K562 (cell line): ENCODE measurements at regions not wholly inside any gene's neighbourhood (a gene's known extent, or its start where the extent isn't known, plus 50 kb on each side); places are given as distances from the start of the nearest gene placed in this dataset.

ENCODE experiments used
- BDP1 ChIP-seq: IDR thresholded peaks from 3 replicates; pipeline ENCODE4 v1.6.1; 2011; ENCODE audit not compliant: insufficient read length, insufficient read depth
- BRF2 ChIP-seq: IDR thresholded peaks from 3 replicates; pipeline ENCODE4 v1.6.1; 2011; ENCODE audit warnings: borderline replicate concordance, mild to moderate bottlenecking; ENCODE audit not compliant: insufficient read length, insufficient read depth
- CUX1 ChIP-seq: fragments of 200-800 bp; sonication (Bioruptor generic); IDR thresholded peaks from 2 replicates; pipeline ENCODE4 v1.6.1; 2016; ENCODE audit warnings: missing genetic modification characterization, missing compliant biosample characterization
- ELF1 ChIP-seq: fragments of 200-800 bp; sonication (Bioruptor generic); IDR thresholded peaks from 2 replicates; pipeline ENCODE4 v1.6.1; 2016; ENCODE audit warnings: missing genetic modification characterization, missing compliant biosample characterization
- FOXM1 ChIP-seq, 2 experiments: fragments of 450-650 bp in 1 of 2; sonication (generic) in 1 of 2; formaldehyde crosslinking in 1 of 2; IDR thresholded peaks; 2 replicates each; pipeline versions ENCODE4 v1.6.1 to v1.9.0; 2017 to 2022; ENCODE audit warnings: low read depth in 2 of 2, mild to moderate bottlenecking in 2 of 2, missing genetic modification reagents in 1 of 2, moderate library complexity in 1 of 2
- FUS ChIP-seq: fragments of 200-400 bp; formaldehyde crosslinking; optimal IDR thresholded peaks from 2 replicates; pipeline ENCODE3; 2017; ENCODE audit warnings: low read depth, low read length
- HDGF ChIP-seq: fragments of 450-650 bp; IDR thresholded peaks from 2 replicates; pipeline ENCODE4 v1.6.1; 2016
- L3MBTL2 ChIP-seq: fragments of 450-650 bp; IDR thresholded peaks from 2 replicates; pipeline ENCODE4 v1.6.1; 2016; ENCODE audit warnings: mild to moderate bottlenecking, moderate library complexity
- PHF21A ChIP-seq: fragments of 450-650 bp; IDR thresholded peaks from 2 replicates; pipeline ENCODE4 v1.6.1; 2017; ENCODE audit warnings: low read depth, borderline replicate concordance
- RB1 ChIP-seq: fragments of 450-650 bp; IDR thresholded peaks from 2 replicates; pipeline ENCODE4 v1.6.1; 2017; ENCODE audit warnings: low read depth, mild to moderate bottlenecking
- RBM17 ChIP-seq: fragments of 200-400 bp; formaldehyde crosslinking; IDR thresholded peaks from 2 replicates; pipeline ENCODE4 v1.6.1; 2017; ENCODE audit warnings: low read depth, mild to moderate bottlenecking, low read length, borderline replicate concordance
- TCF3 ChIP-seq: sonication (generic); formaldehyde crosslinking; IDR thresholded peaks from 2 replicates; pipeline ENCODE4 v1.4.0; 2020; ENCODE audit warnings: mild to moderate bottlenecking, missing genetic modification reagents
- ZNF511 ChIP-seq: sonication (generic); formaldehyde crosslinking; IDR thresholded peaks from 2 replicates; pipeline ENCODE4 v1.8.0; 2022; ENCODE audit warnings: mild to moderate bottlenecking, missing genetic modification reagents
- ZNF668 ChIP-seq: fragments of 250-450 bp; sonication (Bioruptor Pico); IDR thresholded peaks from 2 replicates; pipeline ENCODE4 v1.8.0; 2022; ENCODE audit warnings: mild to moderate bottlenecking, inconsistent platforms
- ZNF696 ChIP-seq: fragments of 250-450 bp; sonication (Bioruptor Pico); conservative IDR thresholded peaks from 2 replicates; pipeline ENCODE4 v1.4.0; 2020; ENCODE audit warnings: mild to moderate bottlenecking, moderate library complexity
- ZZZ3 ChIP-seq: fragments of 450-650 bp; IDR thresholded peaks from 2 replicates; pipeline ENCODE4 v1.6.1; 2016; ENCODE audit warnings: antibody characterized with exemption, mild to moderate bottlenecking, moderate library complexity
- TF ChIP-seq, protein P1 (sequence below): fragments of 450-650 bp; IDR thresholded peaks from 2 replicates; pipeline ENCODE4 v1.6.1; 2017; ENCODE audit warnings: antibody characterized with exemption, mild to moderate bottlenecking
- TF ChIP-seq, protein P2 (sequence below): sonication (generic); formaldehyde crosslinking; IDR thresholded peaks from 2 replicates; pipeline ENCODE4 v1.8.0; 2022; ENCODE audit warnings: missing genetic modification reagents, mild to moderate bottlenecking, borderline replicate concordance

- TF ChIP-seq, protein P1, sequence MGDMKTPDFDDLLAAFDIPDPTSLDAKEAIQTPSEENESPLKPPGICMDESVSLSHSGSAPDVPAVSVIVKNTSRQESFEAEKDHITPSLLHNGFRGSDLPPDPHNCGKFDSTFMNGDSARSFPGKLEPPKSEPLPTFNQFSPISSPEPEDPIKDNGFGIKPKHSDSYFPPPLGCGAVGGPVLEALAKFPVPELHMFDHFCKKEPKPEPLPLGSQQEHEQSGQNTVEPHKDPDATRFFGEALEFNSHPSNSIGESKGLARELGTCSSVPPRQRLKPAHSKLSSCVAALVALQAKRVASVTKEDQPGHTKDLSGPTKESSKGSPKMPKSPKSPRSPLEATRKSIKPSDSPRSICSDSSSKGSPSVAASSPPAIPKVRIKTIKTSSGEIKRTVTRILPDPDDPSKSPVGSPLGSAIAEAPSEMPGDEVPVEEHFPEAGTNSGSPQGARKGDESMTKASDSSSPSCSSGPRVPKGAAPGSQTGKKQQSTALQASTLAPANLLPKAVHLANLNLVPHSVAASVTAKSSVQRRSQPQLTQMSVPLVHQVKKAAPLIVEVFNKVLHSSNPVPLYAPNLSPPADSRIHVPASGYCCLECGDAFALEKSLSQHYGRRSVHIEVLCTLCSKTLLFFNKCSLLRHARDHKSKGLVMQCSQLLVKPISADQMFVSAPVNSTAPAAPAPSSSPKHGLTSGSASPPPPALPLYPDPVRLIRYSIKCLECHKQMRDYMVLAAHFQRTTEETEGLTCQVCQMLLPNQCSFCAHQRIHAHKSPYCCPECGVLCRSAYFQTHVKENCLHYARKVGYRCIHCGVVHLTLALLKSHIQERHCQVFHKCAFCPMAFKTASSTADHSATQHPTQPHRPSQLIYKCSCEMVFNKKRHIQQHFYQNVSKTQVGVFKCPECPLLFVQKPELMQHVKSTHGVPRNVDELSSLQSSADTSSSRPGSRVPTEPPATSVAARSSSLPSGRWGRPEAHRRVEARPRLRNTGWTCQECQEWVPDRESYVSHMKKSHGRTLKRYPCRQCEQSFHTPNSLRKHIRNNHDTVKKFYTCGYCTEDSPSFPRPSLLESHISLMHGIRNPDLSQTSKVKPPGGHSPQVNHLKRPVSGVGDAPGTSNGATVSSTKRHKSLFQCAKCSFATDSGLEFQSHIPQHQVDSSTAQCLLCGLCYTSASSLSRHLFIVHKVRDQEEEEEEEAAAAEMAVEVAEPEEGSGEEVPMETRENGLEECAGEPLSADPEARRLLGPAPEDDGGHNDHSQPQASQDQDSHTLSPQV, result no peak
- TF ChIP-seq CUX1 (CRISPR knock-in tag) (no peak), RBM17 (no peak), PHF21A (no peak), L3MBTL2 (peak; percentile 49; the same call in 1 of the 2 replicates), FUS (no peak), ELF1 (tag) (no peak), TCF3 (CRISPR knock-in tag) (peak; percentile 14; the same call in 1 of the 2 replicates), RB1 (no peak), HDGF (no peak), ZZZ3 (no peak), ZNF511 (no peak), ZNF696 (CRISPR knock-in tag) (no peak), BDP1 (no peak), FOXM1 (IDR thresholded peaks at IDR 0.05; ENCODE audit: low read depth) (no peak), FOXM1 (CRISPR knock-in tag; IDR thresholded peaks at IDR 0.05; ENCODE audit: low read depth) (no peak), BRF2 (no peak), ZNF668 (CRISPR knock-in tag) (no peak)
- TF ChIP-seq, protein P2, sequence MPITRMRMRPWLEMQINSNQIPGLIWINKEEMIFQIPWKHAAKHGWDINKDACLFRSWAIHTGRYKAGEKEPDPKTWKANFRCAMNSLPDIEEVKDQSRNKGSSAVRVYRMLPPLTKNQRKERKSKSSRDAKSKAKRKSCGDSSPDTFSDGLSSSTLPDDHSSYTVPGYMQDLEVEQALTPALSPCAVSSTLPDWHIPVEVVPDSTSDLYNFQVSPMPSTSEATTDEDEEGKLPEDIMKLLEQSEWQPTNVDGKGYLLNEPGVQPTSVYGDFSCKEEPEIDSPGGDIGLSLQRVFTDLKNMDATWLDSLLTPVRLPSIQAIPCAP (CRISPR knock-in tag), result no peak
Observed at GRCh38 chr9:108040783-108041182, 551.2 kb upstream of the KLF4 start (continued).
